ENCODE measurements at regions not wholly inside any gene's neighbourhood (a gene's known extent, or its start where the extent isn't known, plus 50 kb on each side); places are given as distances from the start of the nearest gene placed in this dataset.

GRCh38 chr13:106691341-106691740 is 123.4 kb upstream of the ARGLU1 start:
- Histone ChIP-seq H3K79me2 (no peaks in the 10 kb centered on the region), H3K36me3 (replicated peaks; ENCODE audit: insufficient read depth, low read depth) (no peaks in the 10 kb centered on the region), H3K9me3 (ENCODE audit: low read depth) (no peaks in the 10 kb centered on the region), H3K4me3 (no peak overlapping the region), H2AFZ (no peak overlapping the region), H3K4me2 (peak overlapping the region; percentile 8), H3K27ac (no peak overlapping the region), H3K9me2 (replicated peaks; ENCODE audit: insufficient read depth) (no peaks in the 10 kb centered on the region), H4K20me1 (ENCODE audit: insufficient read depth, poor library complexity, severe bottlenecking) (no peaks in the 10 kb centered on the region), H3K27me3 (no peaks in the 10 kb centered on the region), H3K4me1 (ENCODE audit: insufficient read depth) (no peaks in the 10 kb centered on the region)
- no peak for DNase-seq (ENCODE audit: low spot score)
- 92% methylated on average over 5 of the region's 5 CpGs for WGBS (ENCODE audit: low lambda C conversion rate, missing lambda C conversion rate)
- TF ChIP-seq EZH2 (IDR thresholded peaks at IDR 0.05; ENCODE audit: borderline replicate concordance) (no peak), EZH2phosphoT487 (IDR thresholded peaks at IDR 0.05; ENCODE audit: low read depth, severe bottlenecking, unreplicated experiment) (no peak), CTCF (IDR thresholded peaks at IDR 0.05; ENCODE audit: poor library complexity) (no peak)

DNA sequence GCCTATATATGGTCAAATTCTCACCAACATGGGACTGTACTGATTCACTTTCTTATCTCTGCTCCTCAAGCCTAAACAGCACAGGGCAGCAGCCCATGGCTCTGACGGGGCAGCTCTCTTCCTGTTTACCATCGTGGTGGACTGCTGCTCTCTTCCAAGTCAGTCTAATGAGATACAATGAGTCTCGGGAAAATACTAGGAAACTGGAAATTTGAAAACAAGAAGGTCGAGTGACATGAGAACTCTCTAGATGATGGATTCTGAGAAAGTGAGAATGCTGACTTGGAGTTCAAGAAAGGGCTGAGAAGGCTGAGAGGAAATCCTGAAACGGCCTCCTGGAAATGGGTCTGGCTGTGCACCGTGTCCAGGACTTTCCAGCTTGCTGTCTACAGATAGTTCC is 122.8 kb upstream of the ARGLU1 start:
- Histone ChIP-seq H2AFZ (no peak overlapping the region), H3K27me3 (no peaks in the 10 kb centered on the region), H3K36me3 (replicated peaks; ENCODE audit: insufficient read depth, low read depth) (no peaks in the 10 kb centered on the region), H3K4me1 (ENCODE audit: insufficient read depth) (no peaks in the 10 kb centered on the region), H3K9me3 (ENCODE audit: low read depth) (no peaks in the 10 kb centered on the region), H3K4me3 (no peak overlapping the region), H3K27ac (no peak overlapping the region), H3K9me2 (replicated peaks; ENCODE audit: insufficient read depth) (no peaks in the 10 kb centered on the region), H3K79me2 (no peaks in the 10 kb centered on the region), H4K20me1 (ENCODE audit: insufficient read depth, poor library complexity, severe bottlenecking) (no peaks in the 10 kb centered on the region), H3K4me2 (no peak overlapping the region)
- no peak for TF ChIP-seq EZH2phosphoT487 (IDR thresholded peaks at IDR 0.05; ENCODE audit: low read depth, severe bottlenecking, unreplicated experiment)
- TF ChIP-seq CTCF (IDR thresholded peaks at IDR 0.05; ENCODE audit: poor library complexity), result no peak
- no peak for TF ChIP-seq EZH2 (IDR thresholded peaks at IDR 0.05; ENCODE audit: borderline replicate concordance)
- DNase-seq (ENCODE audit: low spot score), result no peak
- WGBS (ENCODE audit: low lambda C conversion rate, missing lambda C conversion rate), result 76% methylated on average over 6 of the region's 6 CpGs

GRCh38 chr13:106689906-106690305 is 122.0 kb upstream of the ARGLU1 start:
- Histone ChIP-seq H3K9me2 (replicated peaks; ENCODE audit: insufficient read depth) (no peaks in the 10 kb centered on the region), H3K9me3 (ENCODE audit: low read depth) (no peaks in the 10 kb centered on the region), H3K36me3 (replicated peaks; ENCODE audit: insufficient read depth, low read depth) (no peaks in the 10 kb centered on the region), H3K79me2 (no peaks in the 10 kb centered on the region), H3K4me3 (no peak overlapping the region), H3K4me1 (ENCODE audit: insufficient read depth) (no peaks in the 10 kb centered on the region), H3K27me3 (no peaks in the 10 kb centered on the region), H3K4me2 (no peak overlapping the region), H3K27ac (no peak overlapping the region), H2AFZ (no peak overlapping the region), H4K20me1 (ENCODE audit: insufficient read depth, poor library complexity, severe bottlenecking) (no peaks in the 10 kb centered on the region)
- no peak for DNase-seq (ENCODE audit: low spot score)
- WGBS (ENCODE audit: low lambda C conversion rate, missing lambda C conversion rate), result 96% methylated on average over 1 of the region's 1 CpG
- TF ChIP-seq EZH2 (IDR thresholded peaks at IDR 0.05; ENCODE audit: borderline replicate concordance) (no peak), EZH2phosphoT487 (IDR thresholded peaks at IDR 0.05; ENCODE audit: low read depth, severe bottlenecking, unreplicated experiment) (no peak), CTCF (IDR thresholded peaks at IDR 0.05; ENCODE audit: poor library complexity) (no peak)

DNA sequence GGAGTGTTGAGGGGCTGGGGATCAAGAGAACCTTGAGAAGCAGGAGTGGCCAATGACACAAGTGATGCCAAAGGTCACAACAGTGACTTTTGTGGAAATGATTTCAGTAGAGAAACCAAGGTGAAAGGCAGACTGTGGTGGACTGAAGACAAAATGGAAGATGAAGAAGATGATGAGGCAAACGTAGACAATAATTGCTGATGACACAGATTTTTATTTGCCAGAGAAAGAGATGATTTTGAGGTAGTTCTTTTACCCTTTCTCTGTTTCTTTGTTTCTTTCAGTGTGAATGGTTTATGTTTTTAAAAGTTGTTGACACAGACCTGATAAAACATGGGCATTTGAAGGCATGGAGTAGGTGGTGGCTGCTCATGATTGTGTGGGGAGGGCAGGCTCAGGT is 121.0 kb upstream of the ARGLU1 start:
- Histone ChIP-seq H4K20me1 (ENCODE audit: insufficient read depth, poor library complexity, severe bottlenecking) (no peaks in the 10 kb centered on the region), H2AFZ (no peak overlapping the region), H3K4me2 (no peak overlapping the region), H3K4me3 (no peak overlapping the region), H3K4me1 (ENCODE audit: insufficient read depth) (no peaks in the 10 kb centered on the region), H3K27ac (no peak overlapping the region), H3K9me2 (replicated peaks; ENCODE audit: insufficient read depth) (no peaks in the 10 kb centered on the region), H3K9me3 (ENCODE audit: low read depth) (no peaks in the 10 kb centered on the region), H3K79me2 (no peaks in the 10 kb centered on the region), H3K36me3 (replicated peaks; ENCODE audit: insufficient read depth, low read depth) (no peaks in the 10 kb centered on the region), H3K27me3 (no peaks in the 10 kb centered on the region)
- WGBS (ENCODE audit: low lambda C conversion rate, missing lambda C conversion rate), result 95% methylated on average over 1 of the region's 1 CpG
- no peak for DNase-seq (ENCODE audit: low spot score)
- TF ChIP-seq CTCF (IDR thresholded peaks at IDR 0.05; ENCODE audit: poor library complexity) (no peak), EZH2 (IDR thresholded peaks at IDR 0.05; ENCODE audit: borderline replicate concordance) (no peak), EZH2phosphoT487 (IDR thresholded peaks at IDR 0.05; ENCODE audit: low read depth, severe bottlenecking, unreplicated experiment) (no peak)

Measured in hepatocyte (in vitro differentiated cells).